Neural progenitor cell (in vitro differentiated cells): ENCODE measurements at regions not wholly inside any gene's neighbourhood (a gene's known extent, or its start where the extent isn't known, plus 50 kb on each side); places are given as distances from the start of the nearest gene placed in this dataset.

ENCODE experiments used
- CTCF ChIP-seq: fragments of 200-600 bp; sonication (generic); IDR thresholded peaks from 2 replicates; pipeline ENCODE4 v1.5.1; 2017; ENCODE audit warnings: antibody characterized with exemption, mild to moderate bottlenecking
- EZH2 ChIP-seq: fragments of 200-600 bp; sonication (generic); IDR thresholded peaks from 2 replicates; pipeline ENCODE4 v1.6.1; 2017; ENCODE audit warnings: antibody characterized with exemption, mild to moderate bottlenecking, moderate library complexity

- TF ChIP-seq CTCF, result no peak
- no peak for TF ChIP-seq EZH2
Measured at GRCh38 chr4:54901202-54901601, 224.2 kb downstream of the KDR start.
